ENCODE measurements at regions not wholly inside any gene's neighbourhood (a gene's known extent, or its start where the extent isn't known, plus 50 kb on each side); places are given as distances from the start of the nearest gene placed in this dataset.
A peak's percentile ranks its signal among the peaks of the same experiment; 100 is the strongest.

DNA sequence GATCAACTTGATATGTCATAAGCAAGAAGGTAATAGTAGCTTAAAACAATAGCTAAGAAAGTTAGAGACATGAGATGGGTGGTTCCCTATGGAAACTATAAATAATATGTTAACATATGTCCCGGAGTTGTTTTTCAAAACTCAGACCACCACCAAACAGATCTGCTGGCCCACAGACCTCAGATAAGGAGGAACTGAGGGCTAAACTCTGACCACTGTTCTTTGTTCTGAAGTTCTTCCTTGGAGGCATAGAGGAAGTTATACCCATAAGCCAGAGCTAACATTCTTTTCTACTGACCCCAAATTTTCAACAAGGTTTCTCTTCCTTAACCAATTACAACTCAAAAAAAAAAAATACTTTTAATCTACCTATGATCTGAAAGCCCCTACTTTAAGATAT, 156.1 kb upstream of the FSCB start:
- Histone ChIP-seq H3K9ac (ENCODE audit: insufficient read length, low read depth) (no peak overlapping the region), H3K4me3 (ENCODE audit: insufficient read length, low read depth) (no peak overlapping the region)
- no peak for TF ChIP-seq SUZ12 (IDR thresholded peaks at IDR 0.05; ENCODE audit: extremely low read depth, insufficient read depth, insufficient read length)
- no peak for TF ChIP-seq YY1 (IDR thresholded peaks at IDR 0.05; ENCODE audit: insufficient read depth, insufficient read length)
- TF ChIP-seq ZNF274 (IDR thresholded peaks at IDR 0.05; ENCODE audit: low read depth, low read length), result no peak

DNA sequence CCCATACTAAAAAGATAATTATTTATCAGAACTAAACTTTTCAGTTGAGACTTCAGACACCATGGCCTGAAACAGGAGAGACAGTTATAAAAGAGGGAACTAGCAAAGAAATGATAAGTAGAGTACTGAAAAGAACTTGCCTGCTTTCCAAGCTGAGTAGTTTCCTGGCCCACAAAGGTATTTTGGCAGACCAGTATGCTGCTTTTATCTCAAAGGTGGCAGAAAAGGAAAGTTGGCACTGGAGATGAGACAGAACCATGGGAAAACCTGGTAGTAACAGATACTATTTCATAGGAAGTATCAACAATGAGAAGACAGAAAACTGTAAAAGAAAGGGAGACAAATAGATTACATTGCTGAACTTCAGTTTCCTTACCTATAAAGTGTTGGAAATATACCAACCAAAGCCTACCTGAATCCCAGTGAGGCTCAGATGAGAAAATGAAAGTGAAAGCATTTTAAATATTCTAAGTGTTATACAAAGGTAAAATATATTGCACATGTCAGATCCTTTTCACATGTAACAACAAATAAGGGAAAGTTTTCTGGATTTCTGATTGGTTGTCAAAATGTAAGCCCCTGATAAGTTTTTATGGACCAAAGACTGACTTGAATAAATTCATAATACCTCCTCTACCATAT, 155.3 kb upstream of the FSCB start:
- TF ChIP-seq SUZ12 (IDR thresholded peaks at IDR 0.05; ENCODE audit: extremely low read depth, insufficient read depth, insufficient read length), result no peak
- no peak for TF ChIP-seq ZNF274 (IDR thresholded peaks at IDR 0.05; ENCODE audit: low read depth, low read length)
- TF ChIP-seq YY1 (IDR thresholded peaks at IDR 0.05; ENCODE audit: insufficient read depth, insufficient read length), result no peak
- no peak overlapping the region for H3K4me3 ChIP-seq (ENCODE audit: insufficient read length, low read depth)
- no peak for DNase-seq (ENCODE audit: low read depth, low spot score)

More for the DNA sequence above, 156.1 kb upstream of the FSCB start:
- DNase-seq (ENCODE audit: low read depth, low spot score), result no peak
- H3K36me3 ChIP-seq (ENCODE audit: insufficient read depth, insufficient read length, low read length), result no peaks in the 10 kb centered on the region
- H3K27me3 ChIP-seq (ENCODE audit: insufficient read depth, insufficient read length), result no peaks in the 10 kb centered on the region
- no peaks in the 10 kb centered on the region for H3K4me1 ChIP-seq (ENCODE audit: insufficient read depth, insufficient read length)
- no peaks in the 10 kb centered on the region for H3K9me3 ChIP-seq (ENCODE audit: insufficient read depth, low read length)

DNA sequence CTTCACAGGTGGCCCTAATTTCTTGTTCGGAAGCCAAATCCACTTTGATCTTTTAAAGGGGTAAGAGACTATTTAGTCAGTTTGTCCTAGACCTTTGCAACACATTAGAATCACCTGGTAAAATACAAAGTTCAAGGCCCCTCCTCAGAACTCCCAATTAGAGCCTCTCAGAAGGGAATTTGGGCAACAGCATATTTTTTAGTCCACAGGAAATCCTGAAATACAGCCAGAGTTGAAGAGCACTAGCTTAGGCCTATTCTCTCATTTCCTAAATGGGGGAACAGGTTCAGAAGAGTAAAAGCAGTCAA, 151.3 kb upstream of the FSCB start:
- no peak for TF ChIP-seq SUZ12 (IDR thresholded peaks at IDR 0.05; ENCODE audit: extremely low read depth, insufficient read depth, insufficient read length)
- no peak for TF ChIP-seq ZNF274 (IDR thresholded peaks at IDR 0.05; ENCODE audit: low read depth, low read length)
- TF ChIP-seq YY1 (IDR thresholded peaks at IDR 0.05; ENCODE audit: insufficient read depth, insufficient read length), result no peak
- no peaks in the 10 kb centered on the region for H3K36me3 ChIP-seq (ENCODE audit: insufficient read depth, insufficient read length, low read length)
- H3K27me3 ChIP-seq (ENCODE audit: insufficient read depth, insufficient read length), result no peaks in the 10 kb centered on the region
- H3K9ac ChIP-seq (ENCODE audit: insufficient read length, low read depth), result no peak overlapping the region
- H3K9me3 ChIP-seq (ENCODE audit: insufficient read depth, low read length), result no peaks in the 10 kb centered on the region
- no peak for DNase-seq (ENCODE audit: low read depth, low spot score)
- no peaks in the 10 kb centered on the region for H3K4me1 ChIP-seq (ENCODE audit: insufficient read depth, insufficient read length)
- no peak overlapping the region for H3K4me3 ChIP-seq (ENCODE audit: insufficient read length, low read depth)

More for the DNA sequence above, 155.3 kb upstream of the FSCB start:
- Histone ChIP-seq H3K9ac (ENCODE audit: insufficient read length, low read depth) (no peak overlapping the region), H3K4me1 (ENCODE audit: insufficient read depth, insufficient read length) (no peaks in the 10 kb centered on the region), H3K27me3 (ENCODE audit: insufficient read depth, insufficient read length) (no peaks in the 10 kb centered on the region), H3K9me3 (ENCODE audit: insufficient read depth, low read length) (no peaks in the 10 kb centered on the region), H3K36me3 (ENCODE audit: insufficient read depth, insufficient read length, low read length) (no peaks in the 10 kb centered on the region)

DNA sequence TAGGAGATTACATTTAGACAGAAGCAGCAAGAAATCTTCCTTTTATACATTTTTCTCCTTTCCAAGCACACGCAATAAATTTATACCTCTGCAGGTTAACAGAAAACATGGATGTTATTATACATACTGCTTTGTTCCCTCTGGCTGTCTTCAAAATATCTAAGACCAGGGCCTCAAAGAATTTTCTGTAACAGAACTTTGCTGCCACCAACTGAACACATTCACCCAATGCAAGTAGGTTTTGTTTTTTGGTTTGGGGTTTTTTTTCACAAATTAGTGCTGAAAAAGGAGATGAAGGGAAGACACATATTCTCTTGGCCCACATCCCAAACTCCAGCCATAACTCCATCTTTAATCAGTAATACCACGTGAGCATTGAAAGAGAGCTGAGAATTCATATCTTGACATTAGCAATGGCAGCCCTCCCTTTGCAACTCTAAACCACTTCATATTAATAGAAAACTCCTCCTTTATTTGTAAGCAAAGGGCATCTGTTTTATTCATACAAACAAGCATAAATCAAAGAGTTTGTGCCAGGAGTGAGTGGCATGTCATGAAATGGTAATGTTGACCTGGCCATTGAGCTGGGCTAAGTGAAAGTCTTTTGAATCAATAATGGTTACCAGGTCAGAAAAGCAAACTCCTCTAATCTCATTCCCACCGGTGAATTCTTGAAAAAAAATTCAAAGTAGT, 150.8 kb upstream of the FSCB start:
- H3K9me3 ChIP-seq (ENCODE audit: insufficient read depth, low read length), result no peaks in the 10 kb centered on the region
- no peaks in the 10 kb centered on the region for H3K4me1 ChIP-seq (ENCODE audit: insufficient read depth, insufficient read length)
- no peaks in the 10 kb centered on the region for H3K27me3 ChIP-seq (ENCODE audit: insufficient read depth, insufficient read length)
- TF ChIP-seq SUZ12 (IDR thresholded peaks at IDR 0.05; ENCODE audit: extremely low read depth, insufficient read depth, insufficient read length), result no peak
- TF ChIP-seq ZNF274 (IDR thresholded peaks at IDR 0.05; ENCODE audit: low read depth, low read length), result no peak
- no peak for TF ChIP-seq YY1 (IDR thresholded peaks at IDR 0.05; ENCODE audit: insufficient read depth, insufficient read length)
- H3K36me3 ChIP-seq (ENCODE audit: insufficient read depth, insufficient read length, low read length), result no peaks in the 10 kb centered on the region
- H3K9ac ChIP-seq (ENCODE audit: insufficient read length, low read depth), result no peak overlapping the region
- peak; percentile 22 for DNase-seq (ENCODE audit: low read depth, low spot score)
- no peak overlapping the region for H3K4me3 ChIP-seq (ENCODE audit: insufficient read length, low read depth)

DNA sequence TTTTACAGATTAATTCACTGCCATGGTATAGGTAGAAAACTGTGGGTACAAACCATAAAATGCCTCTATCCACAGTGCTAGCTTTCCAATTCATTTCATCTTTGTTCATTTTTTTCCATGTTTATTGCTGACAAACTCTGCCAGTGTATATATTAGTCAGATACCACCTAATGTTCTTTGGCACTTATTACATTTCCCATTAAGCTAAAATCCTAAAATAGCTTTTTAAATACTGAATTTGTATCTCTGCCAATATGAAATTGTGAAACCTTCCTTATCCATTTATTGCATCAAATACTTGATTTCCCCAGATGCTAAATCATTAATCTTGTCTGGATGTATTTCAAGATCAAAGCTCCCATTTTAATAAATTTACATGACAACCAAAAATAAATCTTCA, 150.1 kb upstream of the FSCB start:
- DNase-seq (ENCODE audit: low read depth, low spot score), result no peak

DNA sequence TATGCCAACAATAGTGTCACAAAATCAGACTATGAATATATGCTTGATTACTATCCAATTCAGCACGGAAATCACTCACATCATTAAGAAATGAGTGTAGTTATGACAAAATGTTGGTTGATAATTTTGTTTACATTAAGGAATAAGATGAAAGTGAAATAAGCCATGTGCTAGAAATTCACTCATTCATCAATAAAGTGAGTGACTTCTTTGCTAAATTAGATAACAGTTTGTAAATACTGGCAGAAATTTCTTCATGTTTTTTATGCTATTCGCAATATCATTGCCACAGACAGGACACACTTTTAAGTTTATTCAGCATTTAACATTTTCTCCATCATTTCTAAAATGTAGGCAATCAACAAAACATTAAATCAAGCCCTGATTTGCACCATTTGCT, 147.5 kb upstream of the FSCB start:
- H3K4me3 ChIP-seq (ENCODE audit: insufficient read length, low read depth), result no peak overlapping the region
- H3K4me1 ChIP-seq (ENCODE audit: insufficient read depth, insufficient read length), result no peaks in the 10 kb centered on the region
- no peak overlapping the region for H3K9ac ChIP-seq (ENCODE audit: insufficient read length, low read depth)
- TF ChIP-seq SUZ12 (IDR thresholded peaks at IDR 0.05; ENCODE audit: extremely low read depth, insufficient read depth, insufficient read length) (no peak), ZNF274 (IDR thresholded peaks at IDR 0.05; ENCODE audit: low read depth, low read length) (no peak), YY1 (IDR thresholded peaks at IDR 0.05; ENCODE audit: insufficient read depth, insufficient read length) (no peak)
- no peaks in the 10 kb centered on the region for H3K36me3 ChIP-seq (ENCODE audit: insufficient read depth, insufficient read length, low read length)
- DNase-seq (ENCODE audit: low read depth, low spot score), result no peak
- H3K27me3 ChIP-seq (ENCODE audit: insufficient read depth, insufficient read length), result no peaks in the 10 kb centered on the region
- H3K9me3 ChIP-seq (ENCODE audit: insufficient read depth, low read length), result no peaks in the 10 kb centered on the region

More for the DNA sequence above, 150.1 kb upstream of the FSCB start:
- Histone ChIP-seq H3K4me3 (ENCODE audit: insufficient read length, low read depth) (no peak overlapping the region), H3K9me3 (ENCODE audit: insufficient read depth, low read length) (no peaks in the 10 kb centered on the region), H3K36me3 (ENCODE audit: insufficient read depth, insufficient read length, low read length) (no peaks in the 10 kb centered on the region), H3K27me3 (ENCODE audit: insufficient read depth, insufficient read length) (no peaks in the 10 kb centered on the region), H3K9ac (ENCODE audit: insufficient read length, low read depth) (no peak overlapping the region), H3K4me1 (ENCODE audit: insufficient read depth, insufficient read length) (no peaks in the 10 kb centered on the region)
- TF ChIP-seq SUZ12 (IDR thresholded peaks at IDR 0.05; ENCODE audit: extremely low read depth, insufficient read depth, insufficient read length), result no peak
- no peak for TF ChIP-seq YY1 (IDR thresholded peaks at IDR 0.05; ENCODE audit: insufficient read depth, insufficient read length)

DNA sequence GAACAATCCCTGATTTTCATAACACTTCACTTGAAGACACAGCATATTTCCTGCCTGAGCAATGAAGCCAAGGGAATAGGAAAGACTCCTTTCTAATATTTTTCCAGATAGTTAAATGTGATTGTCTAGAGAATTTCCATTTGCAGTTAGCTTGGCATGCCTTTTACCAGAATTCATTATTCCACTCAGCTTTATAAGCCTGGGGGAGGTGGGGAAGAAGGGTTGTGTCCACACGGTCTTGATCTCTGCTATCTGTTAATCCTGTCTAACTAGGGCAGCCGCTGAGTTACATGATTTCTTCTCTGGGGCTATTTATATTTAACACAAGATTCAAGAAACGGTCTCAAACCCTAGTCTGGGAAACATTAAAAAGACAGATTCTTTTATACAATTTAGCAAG, 146.6 kb upstream of the FSCB start:
- Histone ChIP-seq H3K4me3 (ENCODE audit: insufficient read length, low read depth) (no peak overlapping the region), H3K4me1 (ENCODE audit: insufficient read depth, insufficient read length) (no peaks in the 10 kb centered on the region), H3K9ac (ENCODE audit: insufficient read length, low read depth) (no peak overlapping the region), H3K36me3 (ENCODE audit: insufficient read depth, insufficient read length, low read length) (no peaks in the 10 kb centered on the region), H3K27me3 (ENCODE audit: insufficient read depth, insufficient read length) (no peaks in the 10 kb centered on the region), H3K9me3 (ENCODE audit: insufficient read depth, low read length) (no peaks in the 10 kb centered on the region)
- no peak for DNase-seq (ENCODE audit: low read depth, low spot score)
- TF ChIP-seq YY1 (IDR thresholded peaks at IDR 0.05; ENCODE audit: insufficient read depth, insufficient read length) (no peak), SUZ12 (IDR thresholded peaks at IDR 0.05; ENCODE audit: extremely low read depth, insufficient read depth, insufficient read length) (no peak), ZNF274 (IDR thresholded peaks at IDR 0.05; ENCODE audit: low read depth, low read length) (no peak)

Data from NT2/D1 (cell line).